Esophagus squamous epithelium (tissue), 5 donors: ENCODE measurements at regions not wholly inside any gene's neighbourhood (a gene's known extent, or its start where the extent isn't known, plus 50 kb on each side); places are given as distances from the start of the nearest gene placed in this dataset.

ENCODE experiments used
- DNase-seq: peaks from one replicate; lab custom pipeline; 2025; lab: John Stamatoyannopoulos, UW
- H3K27ac ChIP-seq, 4 donors: fragments of 200-600 bp; sonication (generic); one replicate each; pipeline ENCODE4 v1.5.1; 2016 to 2019; ENCODE audit warnings: mild to moderate bottlenecking in 1 of 4
- H3K27me3 ChIP-seq, 4 donors: fragments of 200-600 bp; sonication (generic); 1 replicate in 3 of 4; 2 replicates in 1 of 4; pipeline versions ENCODE4 v1.5.1 to v1.6.0; 2017 to 2021; ENCODE audit warnings: antibody characterized with exemption in 1 of 4
- H3K36me3 ChIP-seq, 3 donors: fragments of 200-600 bp; sonication (generic); one replicate each; pipeline ENCODE4 v1.5.1; 2016 to 2019
- H3K4me1 ChIP-seq, 3 donors: fragments of 200-600 bp; sonication (generic); one replicate each; pipeline ENCODE4 v1.5.1; 2017 to 2019
- H3K4me3 ChIP-seq, 4 donors: fragments of 200-600 bp; sonication (generic); 1 replicate in 3 of 4; 2 replicates in 1 of 4; pipeline ENCODE4 v1.5.1; 2016 to 2019; ENCODE audit warnings: mild to moderate bottlenecking in 2 of 4, moderate library complexity in 1 of 4
- H3K9me3 ChIP-seq, 3 donors: fragments of 200-600 bp; sonication (generic); one replicate each; pipeline ENCODE4 v1.5.1; 2016 to 2019
- CTCF ChIP-seq, 6 experiments: fragments of 450-650 bp in 4 of 6; fragments of 200-600 bp in 2 of 6; sonication (generic) in 2 of 6; IDR thresholded peaks; one replicate each; pipeline ENCODE4 v1.5.1; 2016 to 2019; ENCODE audit warnings: antibody characterized with exemption in 6 of 6, mild to moderate bottlenecking in 4 of 6, moderate library complexity in 4 of 6
- POLR2A ChIP-seq, 4 donors: fragments of 450-650 bp; IDR thresholded peaks; one replicate each; pipeline ENCODE4 v1.6.1; 2017; ENCODE audit warnings: antibody characterized with exemption in 4 of 4, mild to moderate bottlenecking in 4 of 4, moderate library complexity in 3 of 4
- WGBS, 2 donors: methylation state at CpG; one replicate each; pipeline ENCODE4 v1.1.5; 2018; 5-methylcytosine and 5-hydroxymethylcytosine counted together
- intact Hi-C: fragments of 100-400 bp; cut with DNase I; formaldehyde crosslinking; loops from one replicate; pipeline ENCODE4 v1.15.0; 2022
- donor health status: DM: yes; HTN: yes; CAD: no.

GRCh38 chr13:22726726-22727125 is 454.1 kb upstream of the SGCG start:
- Histone ChIP-seq H3K27me3 (peaks cover 0 to 9% (median 0%) of the 10 kb centered on the region in 4 donors), H3K9me3 (no peaks in the 10 kb centered on the region), H3K36me3 (no peaks in the 10 kb centered on the region), H3K27ac (no peak overlapping the region), H3K4me1 (no peaks in the 10 kb centered on the region), H3K4me3 (no peak overlapping the region)
- intact Hi-C loops = no loop called here
- TF ChIP-seq CTCF (IDR thresholded peaks at IDR 0.05) = no peak
- no peak for TF ChIP-seq POLR2A (IDR thresholded peaks at IDR 0.05)
- no peak for DNase-seq
- 40 to 51% methylated on average over 6 of the region's 6 CpGs for WGBS, 2 donors

- Histone ChIP-seq H3K9me3 (no peaks in the 10 kb centered on the region), H3K27me3 (peaks cover 0 to 16% (median 0%) of the 10 kb centered on the region in 4 donors), H3K4me3 (no peak overlapping the region), H3K27ac (no peak overlapping the region), H3K36me3 (no peaks in the 10 kb centered on the region), H3K4me1 (no peaks in the 10 kb centered on the region)
- DNase-seq = no peak
- WGBS, 2 donors = 47 to 57% methylated on average over 16 to 24 of the region's 24 CpGs
- TF ChIP-seq POLR2A (IDR thresholded peaks at IDR 0.05) (no peak), CTCF (IDR thresholded peaks at IDR 0.05) (no peak)
- intact Hi-C loops = no loop called here
These were observed 445.5 kb upstream of the SGCG start for GRCh38 chr13:22735011-22735995.

- H3K4me3 ChIP-seq = no peak overlapping the region
- 65 to 80% methylated on average over 21 to 23 of the region's 28 CpGs for WGBS, 2 donors
- H3K9me3 ChIP-seq = no peaks in the 10 kb centered on the region
- no peaks in the 10 kb centered on the region for H3K36me3 ChIP-seq
- DNase-seq = no peak
- H3K4me1 ChIP-seq = no peaks in the 10 kb centered on the region
- TF ChIP-seq POLR2A (IDR thresholded peaks at IDR 0.05) (no peak), CTCF (IDR thresholded peaks at IDR 0.05) (no peak)
- H3K27me3 ChIP-seq = peaks cover 0 to 16% (median 0%) of the 10 kb centered on the region in 4 donors
- intact Hi-C loops = no loop called here
- no peak overlapping the region for H3K27ac ChIP-seq
These were observed 444.6 kb upstream of the SGCG start for GRCh38 chr13:22736084-22736767.

- Histone ChIP-seq H3K36me3 (no peaks in the 10 kb centered on the region), H3K9me3 (no peaks in the 10 kb centered on the region), H3K4me3 (no peak overlapping the region), H3K27me3 (peaks cover 0 to 16% (median 0%) of the 10 kb centered on the region in 4 donors), H3K27ac (no peak overlapping the region), H3K4me1 (no peaks in the 10 kb centered on the region)
- DNase-seq = no peak
- WGBS, 2 donors = 31 to 42% methylated on average over 2 of the region's 2 CpGs
- intact Hi-C loops = no loop called here
- TF ChIP-seq POLR2A (IDR thresholded peaks at IDR 0.05) (no peak), CTCF (IDR thresholded peaks at IDR 0.05) (no peak)
These were observed 444.0 kb upstream of the SGCG start for GRCh38 chr13:22736768-22737092.

GRCh38 chr13:22738357-22738756 is 442.4 kb upstream of the SGCG start:
- Histone ChIP-seq H3K4me1 (no peaks in the 10 kb centered on the region), H3K36me3 (no peaks in the 10 kb centered on the region), H3K9me3 (no peaks in the 10 kb centered on the region), H3K27ac (no peak overlapping the region), H3K27me3 (peaks cover 0 to 16% (median 0%) of the 10 kb centered on the region in 4 donors), H3K4me3 (no peak overlapping the region)
- WGBS, 2 donors = 83 to 88% methylated on average over 3 of the region's 3 CpGs
- TF ChIP-seq CTCF (IDR thresholded peaks at IDR 0.05) = no peak
- no peak for TF ChIP-seq POLR2A (IDR thresholded peaks at IDR 0.05)
- no peak for DNase-seq
- intact Hi-C loops = no loop called here
